Neural cell (in vitro differentiated cells): ENCODE measurements at regions not wholly inside any gene's neighbourhood (a gene's known extent, or its start where the extent isn't known, plus 50 kb on each side); places are given as distances from the start of the nearest gene placed in this dataset.

ENCODE experiments used
- CTCF ChIP-seq: fragments of 450-650 bp; IDR thresholded peaks from 2 replicates; pipeline ENCODE4 v1.5.1; 2014; ENCODE audit warnings: antibody characterized with exemption, mild to moderate bottlenecking, moderate library complexity; ENCODE audit not compliant: poor library complexity, severe bottlenecking
- EP300 ChIP-seq: fragments of 450-650 bp; conservative IDR thresholded peaks from 2 replicates; pipeline ENCODE4 v1.6.1; 2014; ENCODE audit warnings: antibody characterized with exemption, mild to moderate bottlenecking, moderate library complexity; ENCODE audit not compliant: poor library complexity, severe bottlenecking
- EZH2 ChIP-seq: fragments of 200-600, 300-800 bp; shearing (Covaris generic), sonication (generic); IDR thresholded peaks from 2 replicates; pipeline ENCODE4 v1.6.1; 2014; ENCODE audit warnings: antibody characterized with exemption, low read length, borderline replicate concordance, mild to moderate bottlenecking; ENCODE audit not compliant: insufficient read depth, poor library complexity, severe bottlenecking
- MXI1 ChIP-seq: fragments of 450-650 bp; conservative IDR thresholded peaks from 2 replicates; pipeline ENCODE4 v1.6.1; 2014; ENCODE audit warnings: antibody characterized with exemption, mild to moderate bottlenecking; ENCODE audit not compliant: poor library complexity, severe bottlenecking
- RAD21 ChIP-seq: fragments of 450-650 bp; conservative IDR thresholded peaks from 2 replicates; pipeline ENCODE4 v1.6.1; 2014; ENCODE audit warnings: antibody characterized with exemption, mild to moderate bottlenecking, moderate library complexity
- TAF1 ChIP-seq: IDR thresholded peaks from 2 replicates; pipeline ENCODE4 v1.6.1; 2012; ENCODE audit warnings: low read depth
- TF ChIP-seq, protein P1 (sequence below): IDR thresholded peaks from 2 replicates; pipeline ENCODE4 v1.6.1; 2012; ENCODE audit warnings: borderline replicate concordance

DNA sequence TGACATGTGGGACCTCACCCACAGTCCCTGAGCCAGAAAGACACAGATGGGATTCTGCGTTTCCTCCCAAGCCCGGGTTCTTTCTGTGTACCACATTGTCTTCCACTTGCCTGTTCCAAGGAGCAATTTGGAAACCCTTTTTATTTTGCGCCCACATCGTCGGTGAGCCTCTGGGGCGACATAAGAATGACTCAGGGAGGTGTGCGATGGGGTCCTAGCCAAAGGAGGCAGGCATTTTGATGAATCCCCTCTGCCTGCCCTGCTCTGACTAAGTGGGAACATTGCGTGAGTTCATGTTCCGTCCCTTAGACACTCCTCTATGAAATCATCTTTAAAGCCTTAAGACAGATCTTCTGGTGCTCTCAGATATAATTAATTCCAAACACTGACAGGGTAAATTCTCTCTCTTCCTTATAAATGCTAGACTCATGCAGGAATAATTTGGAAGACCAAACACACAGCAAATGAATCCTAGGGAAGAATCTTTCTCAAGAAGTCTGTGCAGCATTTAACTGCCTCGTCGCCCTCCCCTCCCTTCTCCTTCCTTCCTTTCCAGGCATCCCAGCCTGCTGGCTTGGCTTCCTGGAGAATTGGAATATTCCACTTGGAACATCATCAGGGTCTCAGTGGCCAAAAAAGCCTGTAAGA, 52.7 kb upstream of the FOXF1 start:
- TF ChIP-seq CTCF: no peak
- no peak for TF ChIP-seq EZH2
- TF ChIP-seq RAD21: no peak
- TF ChIP-seq MXI1: no peak
- TF ChIP-seq, protein P1, sequence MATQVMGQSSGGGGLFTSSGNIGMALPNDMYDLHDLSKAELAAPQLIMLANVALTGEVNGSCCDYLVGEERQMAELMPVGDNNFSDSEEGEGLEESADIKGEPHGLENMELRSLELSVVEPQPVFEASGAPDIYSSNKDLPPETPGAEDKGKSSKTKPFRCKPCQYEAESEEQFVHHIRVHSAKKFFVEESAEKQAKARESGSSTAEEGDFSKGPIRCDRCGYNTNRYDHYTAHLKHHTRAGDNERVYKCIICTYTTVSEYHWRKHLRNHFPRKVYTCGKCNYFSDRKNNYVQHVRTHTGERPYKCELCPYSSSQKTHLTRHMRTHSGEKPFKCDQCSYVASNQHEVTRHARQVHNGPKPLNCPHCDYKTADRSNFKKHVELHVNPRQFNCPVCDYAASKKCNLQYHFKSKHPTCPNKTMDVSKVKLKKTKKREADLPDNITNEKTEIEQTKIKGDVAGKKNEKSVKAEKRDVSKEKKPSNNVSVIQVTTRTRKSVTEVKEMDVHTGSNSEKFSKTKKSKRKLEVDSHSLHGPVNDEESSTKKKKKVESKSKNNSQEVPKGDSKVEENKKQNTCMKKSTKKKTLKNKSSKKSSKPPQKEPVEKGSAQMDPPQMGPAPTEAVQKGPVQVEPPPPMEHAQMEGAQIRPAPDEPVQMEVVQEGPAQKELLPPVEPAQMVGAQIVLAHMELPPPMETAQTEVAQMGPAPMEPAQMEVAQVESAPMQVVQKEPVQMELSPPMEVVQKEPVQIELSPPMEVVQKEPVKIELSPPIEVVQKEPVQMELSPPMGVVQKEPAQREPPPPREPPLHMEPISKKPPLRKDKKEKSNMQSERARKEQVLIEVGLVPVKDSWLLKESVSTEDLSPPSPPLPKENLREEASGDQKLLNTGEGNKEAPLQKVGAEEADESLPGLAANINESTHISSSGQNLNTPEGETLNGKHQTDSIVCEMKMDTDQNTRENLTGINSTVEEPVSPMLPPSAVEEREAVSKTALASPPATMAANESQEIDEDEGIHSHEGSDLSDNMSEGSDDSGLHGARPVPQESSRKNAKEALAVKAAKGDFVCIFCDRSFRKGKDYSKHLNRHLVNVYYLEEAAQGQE: no peak
- TF ChIP-seq TAF1: no peak
- TF ChIP-seq EP300: no peak
